NCI-H2081 (cell line): ENCODE measurements at regions not wholly inside any gene's neighbourhood (a gene's known extent, or its start where the extent isn't known, plus 50 kb on each side); places are given as distances from the start of the nearest gene placed in this dataset.

Experiments used
- DNase-seq, 2 experiments: peaks; one replicate each; lab custom pipeline; 2025; lab: John Stamatoyannopoulos, UW

DNA sequence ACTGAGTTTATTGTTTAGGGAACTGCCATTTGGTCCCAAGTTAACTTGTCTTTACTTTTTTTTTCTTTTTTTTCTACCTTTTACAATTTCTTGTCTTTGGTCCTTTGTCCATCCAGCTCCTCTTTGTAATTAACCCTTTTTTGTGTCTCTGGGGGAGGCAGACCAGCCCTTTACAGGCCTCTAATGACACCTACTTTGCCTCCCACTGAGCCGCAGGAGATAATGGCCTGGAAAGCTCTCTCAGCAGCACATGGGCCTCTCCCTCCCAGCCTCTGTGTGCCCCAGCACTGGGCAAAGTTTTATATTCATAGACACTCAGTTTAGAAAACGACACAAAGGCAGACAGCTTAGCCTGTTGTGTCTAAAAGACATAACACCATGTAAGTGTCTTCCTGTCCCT, 480.4 kb downstream of the SOX6 start:
- no peak for DNase-seq

DNA sequence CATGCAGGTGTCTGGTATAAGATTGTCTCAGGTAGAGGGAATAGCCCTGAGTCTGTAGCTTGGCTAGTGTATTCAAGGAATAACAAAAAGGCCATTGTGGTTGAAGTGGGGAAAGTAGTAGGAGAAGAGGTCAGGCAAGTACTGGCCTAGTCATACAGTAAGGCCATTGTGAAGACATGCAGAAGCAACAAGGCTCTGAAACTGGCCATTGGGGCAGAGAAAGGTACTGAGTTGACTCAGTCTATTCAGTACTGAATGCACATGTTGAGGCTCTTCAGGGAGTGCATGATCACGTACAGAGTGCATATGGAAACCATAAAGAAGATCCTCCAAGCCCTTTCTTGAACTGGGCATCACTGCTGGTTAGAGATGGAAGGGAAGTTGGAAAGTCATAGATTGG, 477.6 kb downstream of the SOX6 start:
- no peak for DNase-seq

DNA sequence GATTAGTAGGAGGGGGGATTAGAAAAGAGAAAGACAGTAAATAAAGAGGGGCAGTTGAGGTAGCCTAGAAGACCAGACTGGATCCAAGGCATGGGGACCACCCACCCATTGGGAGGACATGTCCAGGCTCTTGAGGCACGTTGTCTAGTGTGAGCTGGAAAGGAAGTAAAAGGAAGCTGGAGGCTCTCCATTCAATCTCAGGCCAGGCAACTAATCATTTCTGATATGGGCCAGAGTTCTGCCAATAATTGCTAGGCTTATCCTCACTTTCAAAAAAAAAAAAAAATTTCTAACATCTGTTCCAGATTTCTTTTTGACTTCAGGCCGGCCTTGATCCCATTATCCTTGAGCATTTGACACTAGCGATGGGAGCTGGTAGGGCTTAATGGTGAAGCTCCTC, 476.1 kb downstream of the SOX6 start:
- no peak for DNase-seq

DNA sequence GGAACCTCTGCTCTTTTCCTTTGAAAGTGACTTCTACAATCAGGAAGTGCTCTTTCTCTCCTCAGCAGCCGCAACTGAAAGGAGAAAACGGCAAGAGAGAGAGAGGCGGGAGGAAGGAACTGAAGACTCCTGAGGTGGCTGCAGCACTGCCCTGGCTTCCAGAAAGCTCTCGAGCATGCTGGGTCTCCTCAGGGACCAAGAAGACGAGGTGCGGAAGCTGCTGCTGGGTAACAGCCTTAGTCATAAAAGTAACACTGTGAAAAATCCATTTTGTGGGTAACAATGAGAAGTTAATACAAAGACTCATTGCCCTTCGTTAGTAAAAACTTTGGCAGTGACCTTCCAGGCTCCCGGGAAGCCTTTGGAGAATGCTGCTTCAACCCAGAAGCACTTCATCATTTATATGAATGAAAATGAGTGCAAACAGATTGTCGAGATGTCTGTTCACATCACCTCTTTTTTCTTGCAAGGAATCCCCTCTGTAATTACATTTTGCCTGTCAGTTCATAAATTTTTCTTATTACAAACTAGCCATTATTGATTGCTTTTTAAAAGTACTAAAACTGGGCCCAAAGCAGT, 473.4 kb downstream of the SOX6 start:
- DNase-seq: no peak

DNA sequence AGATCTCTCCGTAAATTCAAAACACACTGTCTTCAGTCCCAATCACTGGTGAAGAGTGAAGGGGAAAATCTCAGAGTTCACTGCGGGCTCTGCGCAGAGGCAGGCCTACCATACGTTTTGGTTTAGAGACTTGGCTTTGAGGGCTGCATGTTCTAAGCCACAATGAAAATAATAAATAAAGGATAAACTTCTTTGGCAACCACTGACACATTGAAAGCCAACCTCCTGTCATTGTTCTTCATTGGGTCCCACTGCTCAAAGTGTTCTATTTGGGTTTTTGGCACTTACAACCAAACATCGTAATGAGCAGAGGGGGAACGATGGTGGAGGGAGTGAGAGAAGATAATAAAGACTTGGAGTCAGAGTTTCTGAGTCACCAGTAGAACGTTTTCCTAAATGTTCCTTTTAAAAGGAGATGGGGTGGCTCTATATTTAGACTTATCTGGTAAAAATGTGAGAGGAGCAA, 472.9 kb downstream of the SOX6 start:
- DNase-seq: no peak

DNA sequence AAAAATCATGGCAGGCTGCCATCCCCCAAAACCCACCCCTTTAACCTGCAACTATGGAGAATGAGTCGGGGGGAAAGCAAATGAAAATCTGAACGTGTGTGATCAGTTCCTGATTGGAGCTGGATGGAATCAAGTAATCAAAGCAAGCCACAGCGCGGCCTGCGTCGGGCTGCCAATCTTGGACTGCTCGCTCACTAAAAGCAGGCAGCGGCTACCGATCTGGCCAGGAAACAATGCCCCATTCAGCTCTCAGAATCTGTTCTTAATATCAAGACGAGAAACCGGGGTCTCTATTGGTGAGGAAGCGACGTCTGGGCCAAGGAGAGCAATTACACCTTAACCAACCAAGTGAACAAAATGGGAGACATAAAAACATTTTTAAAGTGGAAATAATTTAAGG, 472.2 kb downstream of the SOX6 start:
- DNase-seq: no peak

DNA sequence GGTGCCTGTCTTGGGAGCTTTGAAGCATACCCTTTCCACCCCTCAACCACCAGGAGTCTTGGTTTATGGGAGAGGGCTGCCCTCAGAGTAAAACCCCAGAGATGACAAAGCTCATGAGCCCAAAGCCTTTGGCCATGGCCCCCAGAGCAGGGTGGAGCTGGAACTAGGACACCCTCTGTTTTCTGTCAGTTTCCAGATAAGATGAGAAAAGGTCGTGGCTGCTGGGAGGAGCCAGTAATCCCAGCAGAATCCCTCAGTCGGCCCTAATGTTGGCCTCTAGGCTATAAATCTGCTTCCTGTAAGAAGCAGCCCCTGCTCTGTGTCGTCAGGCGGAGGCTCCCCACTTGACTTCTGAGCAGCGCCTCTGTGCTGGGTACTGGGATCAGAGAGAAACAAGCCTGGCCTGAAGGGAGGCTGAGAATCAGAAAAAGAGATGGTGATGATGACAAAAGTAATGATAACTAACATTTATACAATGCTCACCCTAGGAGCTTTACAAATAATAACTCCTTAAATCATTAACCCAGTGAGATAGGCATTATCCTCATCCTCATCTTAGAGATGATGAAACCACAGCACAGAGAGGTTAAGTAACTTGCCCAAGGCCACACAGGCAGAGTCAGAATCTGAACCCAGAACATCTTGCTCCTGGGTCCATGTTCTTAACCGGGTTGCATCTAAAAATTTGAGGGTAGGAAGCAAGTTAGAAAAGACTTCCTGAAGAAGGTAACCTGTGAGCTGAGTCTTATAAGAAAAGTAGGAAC, 471.4 kb downstream of the SOX6 start:
- DNase-seq: no peak

DNA sequence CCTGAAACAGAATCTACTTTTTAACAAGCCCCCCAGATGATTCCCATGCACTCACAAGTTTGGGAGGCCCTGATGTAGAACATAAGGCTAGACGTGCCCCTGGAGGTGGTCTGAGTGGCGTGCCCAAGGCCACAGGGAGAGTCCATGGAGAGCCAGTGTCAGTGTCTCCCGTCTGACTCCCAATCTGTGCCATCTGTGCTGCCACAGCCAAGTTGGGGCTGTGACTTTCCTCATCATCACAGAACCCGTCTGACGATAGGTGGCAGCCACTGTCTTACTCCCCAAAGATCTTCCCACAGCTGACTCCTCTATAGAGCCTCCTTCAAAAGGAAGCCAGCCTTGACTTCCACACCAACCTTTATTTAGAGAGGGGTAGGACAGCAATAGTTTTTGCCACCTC, 470.5 kb downstream of the SOX6 start:
- DNase-seq: no peak

DNA sequence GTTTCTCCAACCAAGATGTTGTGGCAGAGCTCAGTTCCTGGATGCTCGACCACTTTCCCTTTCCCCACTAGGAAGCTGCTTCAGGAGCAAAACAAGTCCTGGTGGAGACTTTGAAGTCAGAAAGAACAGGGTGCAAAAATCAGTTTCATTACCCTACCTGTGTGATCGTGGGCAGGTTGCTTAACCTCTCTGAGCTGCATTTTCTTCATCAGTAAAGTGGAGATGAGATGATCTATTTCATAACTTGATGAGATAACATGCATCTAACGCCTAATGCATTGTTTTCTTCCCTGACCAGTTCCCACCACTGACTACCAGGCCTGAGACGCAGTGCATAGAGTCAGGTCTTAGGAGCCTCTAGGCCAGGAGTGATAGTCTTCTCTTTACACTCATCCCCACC, 470.0 kb downstream of the SOX6 start:
- DNase-seq: no peak

DNA sequence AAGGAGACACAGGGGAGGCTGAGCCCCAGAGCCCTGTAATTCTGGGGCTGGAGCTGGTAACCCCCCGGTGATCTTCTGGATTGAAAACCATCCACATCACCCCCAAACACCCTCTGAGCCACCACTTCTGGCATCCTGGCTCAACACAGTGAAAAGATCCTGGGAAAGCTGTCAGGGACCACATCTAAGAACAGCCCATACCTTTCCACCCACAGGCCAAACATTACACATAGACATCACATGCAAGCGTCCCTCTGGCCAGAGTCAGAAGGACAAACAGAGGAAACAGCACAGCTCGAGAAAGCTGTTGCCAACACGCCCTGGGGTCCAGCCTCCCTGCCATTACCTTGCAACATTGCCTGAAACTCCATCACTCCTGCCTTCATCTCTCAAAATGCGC, 469.5 kb downstream of the SOX6 start:
- no peak for DNase-seq

DNA sequence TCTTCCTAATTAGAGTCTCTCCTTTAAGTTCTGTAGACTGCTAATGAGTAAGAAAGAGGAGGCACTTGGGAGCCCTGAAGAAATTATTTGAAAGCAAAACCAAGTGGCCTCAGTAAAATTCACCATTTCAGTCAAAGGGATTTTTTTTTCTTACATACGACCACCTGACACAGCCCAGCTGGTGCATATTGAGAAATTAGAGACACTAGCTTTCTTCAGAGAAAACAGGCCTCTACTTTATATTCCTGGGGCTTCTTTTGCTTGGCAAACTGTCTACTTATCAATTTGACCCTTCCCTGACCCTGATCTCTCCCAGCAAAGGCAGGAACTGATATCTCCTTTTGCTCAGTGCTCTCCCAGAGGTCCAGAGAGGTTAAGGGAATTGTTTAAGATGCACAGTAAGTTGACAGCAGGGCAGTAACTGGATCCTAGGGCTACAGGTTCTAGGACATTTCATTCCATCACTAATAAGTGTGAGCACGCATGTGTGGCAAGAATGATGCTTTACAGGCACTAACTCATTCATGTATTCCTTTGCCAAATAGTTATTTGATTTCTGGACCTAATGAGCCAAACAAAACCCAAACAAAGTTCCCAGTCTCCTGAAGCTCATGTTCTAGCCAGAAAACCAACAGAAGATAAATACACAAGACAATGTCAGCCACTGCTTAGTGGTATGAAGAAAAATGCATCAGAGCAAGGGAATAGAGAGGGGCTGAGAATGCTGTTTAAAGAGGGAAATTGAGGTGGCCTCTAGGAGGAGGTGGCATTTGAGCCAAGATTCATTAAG, 467.6 kb downstream of the SOX6 start:
- DNase-seq: no peak

DNA sequence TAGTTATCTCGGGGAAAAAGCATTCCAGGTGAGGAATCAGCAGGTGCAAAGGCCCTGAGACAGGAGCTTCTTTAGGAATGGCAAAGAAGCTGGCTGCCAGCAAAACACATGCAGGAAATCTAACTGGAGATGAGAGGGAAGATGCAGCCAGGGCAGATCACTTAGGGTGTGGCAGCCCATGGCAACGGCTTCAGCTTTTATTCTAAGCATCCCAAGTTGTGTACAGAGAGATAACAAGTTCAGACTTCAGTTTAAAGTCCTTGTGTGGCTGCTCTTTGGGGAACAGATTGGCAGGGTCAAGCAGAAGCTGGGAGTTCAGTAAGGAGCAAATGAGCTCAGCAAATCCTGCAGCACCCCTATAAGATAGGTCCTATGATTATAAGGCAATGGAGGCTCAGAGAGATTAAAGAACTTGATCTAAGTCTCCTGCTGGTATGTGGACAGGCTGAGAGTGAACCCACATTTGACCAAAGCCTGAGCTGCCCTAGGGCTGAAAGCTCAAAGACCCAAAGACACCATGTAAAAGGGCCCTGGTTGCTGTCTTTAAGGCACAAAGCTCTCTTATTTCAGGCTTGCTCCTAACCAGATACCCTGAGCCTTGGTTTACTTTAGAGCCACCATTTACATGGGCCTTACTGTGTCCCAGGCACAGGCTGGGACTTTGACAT, 466.8 kb downstream of the SOX6 start:
- DNase-seq: no peak

DNA sequence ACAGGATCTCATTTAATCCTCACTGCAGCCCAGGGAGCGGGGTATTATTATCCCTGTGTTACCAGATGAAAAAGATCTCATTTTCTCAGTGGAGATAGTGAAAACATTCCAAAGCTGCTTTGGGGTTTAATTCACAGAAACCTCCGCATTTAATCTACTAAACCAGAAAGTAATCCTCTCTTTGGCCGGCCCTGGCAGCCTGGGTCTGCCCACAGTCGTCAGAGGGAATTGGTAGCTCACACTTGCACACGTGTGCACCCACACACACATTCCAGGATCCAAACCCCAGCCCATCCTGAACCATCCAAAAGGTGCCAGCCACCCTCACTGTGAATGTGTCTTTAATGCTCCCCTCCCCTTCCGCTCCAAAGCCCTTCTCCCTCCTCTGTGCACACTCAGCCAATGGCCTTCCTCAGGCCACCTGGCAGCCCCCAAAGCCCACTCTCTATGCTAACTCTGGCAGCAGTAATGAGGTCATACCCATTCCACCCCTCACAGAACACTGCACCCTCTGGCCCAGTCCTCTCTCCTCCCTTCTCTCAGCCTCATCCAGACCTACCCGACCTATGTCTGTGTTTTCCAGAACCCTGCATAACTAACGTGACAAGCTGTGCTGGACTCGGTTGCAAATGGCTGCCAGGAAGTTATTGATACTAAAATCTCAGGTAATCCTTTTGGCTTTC, 466.2 kb downstream of the SOX6 start:
- DNase-seq: no peak

DNA sequence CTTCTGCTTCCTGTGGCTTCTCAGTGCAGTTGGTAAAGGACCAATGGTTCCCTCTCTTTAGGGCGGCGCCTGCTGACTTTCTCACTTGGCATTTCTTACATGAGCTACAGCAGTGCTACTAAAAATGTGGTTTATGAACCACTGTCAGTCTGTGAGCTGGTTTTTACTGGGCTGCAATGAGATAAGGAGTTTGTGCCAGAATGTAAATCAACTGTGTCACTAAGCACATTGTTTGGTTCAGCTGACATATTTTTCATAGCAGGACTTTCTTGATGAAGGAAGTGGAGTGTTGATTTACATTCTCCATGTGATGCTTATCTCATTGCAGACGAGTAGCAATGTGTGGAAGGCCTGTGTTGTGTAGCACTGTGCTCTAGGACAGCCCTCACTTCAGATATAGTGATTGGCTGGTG, 463.3 kb downstream of the SOX6 start:
- no peak for DNase-seq

DNA sequence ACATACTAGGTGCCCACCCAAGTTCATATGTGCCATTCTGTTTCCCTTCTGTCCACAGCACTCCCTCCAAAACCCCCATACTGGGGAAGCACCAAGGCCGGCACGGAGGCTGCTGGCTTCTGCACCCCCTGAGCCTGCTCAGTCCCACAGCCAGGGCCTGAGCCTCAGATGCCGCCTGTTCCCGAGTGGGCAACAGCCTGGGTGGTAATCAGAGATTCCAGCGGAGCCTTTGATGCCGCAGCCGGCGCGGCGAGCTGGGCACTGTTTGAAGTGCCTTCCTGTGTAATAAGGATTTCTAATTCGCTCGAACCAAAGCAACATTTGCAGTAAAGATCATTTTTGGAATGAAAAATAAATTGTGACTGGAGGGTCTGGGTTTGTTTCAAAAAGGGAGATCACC, 460.3 kb downstream of the SOX6 start:
- no peak for DNase-seq

DNA sequence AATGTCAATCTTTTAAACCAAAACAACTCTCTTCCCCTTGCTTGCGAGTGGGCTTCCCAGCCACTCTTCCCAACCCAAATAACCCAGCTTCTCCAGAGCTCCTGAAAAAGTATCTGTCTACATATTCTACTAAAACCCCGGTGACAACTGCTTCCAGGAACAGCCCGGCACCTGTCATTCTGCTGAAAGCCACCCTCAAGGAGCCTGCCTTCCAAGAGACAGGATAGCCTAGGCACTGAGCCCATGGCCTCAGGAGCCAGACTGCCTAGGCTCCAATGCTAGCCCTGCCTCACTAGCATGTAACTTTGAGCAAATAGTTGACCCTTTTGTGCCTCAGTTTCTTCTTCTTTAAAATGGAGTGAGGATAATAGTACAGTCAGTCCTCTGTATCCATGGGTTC, 459.8 kb downstream of the SOX6 start:
- no peak for DNase-seq

DNA sequence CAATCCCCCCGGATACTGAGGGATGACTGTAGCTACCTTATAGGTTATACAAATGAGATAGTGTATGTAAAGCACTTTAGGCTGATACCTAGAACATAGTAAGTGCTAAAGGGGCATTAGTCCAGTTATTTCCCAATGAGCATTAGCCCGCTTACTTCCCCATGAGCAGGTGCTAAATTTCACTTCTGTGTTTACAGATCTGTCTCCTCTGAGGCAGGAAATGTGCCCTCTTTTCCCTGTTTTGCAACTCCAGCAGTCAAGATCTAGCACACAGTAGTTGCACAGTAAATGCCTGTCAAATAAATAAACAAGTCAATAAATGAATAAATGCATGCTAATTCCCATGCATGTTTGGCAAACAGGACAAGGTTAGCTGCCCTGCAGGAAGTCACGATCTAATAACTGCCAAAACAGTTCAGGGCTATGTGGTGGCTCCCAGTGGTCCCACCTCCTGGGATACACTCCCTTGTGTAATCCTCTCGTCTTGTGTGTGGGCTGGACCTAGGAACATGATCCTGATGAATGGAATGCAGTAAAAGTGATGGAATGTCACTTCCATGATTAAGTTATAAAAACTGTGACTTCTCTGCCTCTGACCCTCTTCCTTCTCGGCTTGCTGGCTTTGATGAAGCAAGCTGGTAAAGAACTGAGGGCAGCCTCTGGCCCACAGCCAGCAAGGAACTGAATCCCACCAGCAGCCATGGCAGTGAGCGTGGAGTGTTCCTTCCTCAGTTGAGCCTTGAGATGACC, 459.0 kb downstream of the SOX6 start:
- no peak for DNase-seq

DNA sequence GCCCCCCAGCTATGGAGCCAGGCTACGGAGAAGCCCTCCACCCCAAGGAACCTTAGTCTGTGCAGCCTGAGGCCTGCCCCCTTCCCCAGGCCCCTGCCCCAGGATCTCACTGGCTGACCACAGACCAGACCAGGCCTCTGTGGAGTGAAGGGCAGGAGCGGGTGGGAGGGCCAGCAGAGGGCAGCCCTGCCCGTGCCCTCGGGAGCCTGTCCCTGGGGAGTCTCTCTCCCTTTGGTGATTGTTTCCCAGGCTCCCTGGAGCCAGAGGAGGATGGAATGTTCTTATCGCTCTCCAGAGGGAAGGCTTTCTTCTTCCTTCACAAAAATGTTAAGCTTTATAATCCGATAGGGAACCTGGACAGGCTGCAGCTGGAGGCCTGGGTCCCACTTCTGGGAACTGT, 455.3 kb downstream of the SOX6 start:
- DNase-seq: no peak

DNA sequence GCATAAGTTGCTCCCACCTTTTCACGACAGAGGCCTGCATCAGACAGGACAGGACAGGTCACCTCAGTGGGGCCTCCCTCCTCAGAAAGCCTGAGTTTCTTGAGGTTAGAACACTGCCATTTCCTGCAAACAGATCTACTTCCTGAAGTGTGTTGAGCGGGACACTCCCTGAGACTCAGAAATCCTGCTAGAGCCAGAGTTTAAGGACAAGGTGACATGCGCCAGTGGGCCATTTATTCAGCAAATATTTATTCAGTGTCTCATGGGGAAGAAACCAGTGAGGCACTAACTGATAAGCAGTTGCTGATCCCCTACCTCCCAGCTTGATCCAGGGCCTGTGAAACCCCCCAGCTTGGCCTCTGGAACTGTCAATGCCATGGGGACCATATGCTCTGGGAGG, 454.6 kb downstream of the SOX6 start:
- no peak for DNase-seq

DNA sequence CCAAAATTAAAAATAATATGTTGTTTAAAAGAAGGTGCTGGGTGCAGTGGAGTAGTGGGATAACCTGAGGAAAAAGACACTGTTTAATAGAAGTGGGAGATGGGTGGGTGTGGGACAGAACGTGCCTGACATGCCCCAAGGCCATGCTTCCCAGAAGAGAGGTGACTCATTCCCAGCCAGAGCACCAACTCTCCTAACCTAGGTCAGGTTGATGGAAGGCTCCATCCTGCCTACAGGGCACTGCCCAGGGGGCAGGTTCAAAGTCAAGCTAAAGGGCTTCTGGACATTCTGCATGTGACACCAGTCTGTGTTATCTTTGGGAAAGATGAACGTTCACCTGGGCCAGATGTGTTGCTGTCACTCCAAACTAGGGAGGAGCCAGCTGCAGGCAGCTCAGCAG, 453.1 kb downstream of the SOX6 start:
- DNase-seq: no peak

DNA sequence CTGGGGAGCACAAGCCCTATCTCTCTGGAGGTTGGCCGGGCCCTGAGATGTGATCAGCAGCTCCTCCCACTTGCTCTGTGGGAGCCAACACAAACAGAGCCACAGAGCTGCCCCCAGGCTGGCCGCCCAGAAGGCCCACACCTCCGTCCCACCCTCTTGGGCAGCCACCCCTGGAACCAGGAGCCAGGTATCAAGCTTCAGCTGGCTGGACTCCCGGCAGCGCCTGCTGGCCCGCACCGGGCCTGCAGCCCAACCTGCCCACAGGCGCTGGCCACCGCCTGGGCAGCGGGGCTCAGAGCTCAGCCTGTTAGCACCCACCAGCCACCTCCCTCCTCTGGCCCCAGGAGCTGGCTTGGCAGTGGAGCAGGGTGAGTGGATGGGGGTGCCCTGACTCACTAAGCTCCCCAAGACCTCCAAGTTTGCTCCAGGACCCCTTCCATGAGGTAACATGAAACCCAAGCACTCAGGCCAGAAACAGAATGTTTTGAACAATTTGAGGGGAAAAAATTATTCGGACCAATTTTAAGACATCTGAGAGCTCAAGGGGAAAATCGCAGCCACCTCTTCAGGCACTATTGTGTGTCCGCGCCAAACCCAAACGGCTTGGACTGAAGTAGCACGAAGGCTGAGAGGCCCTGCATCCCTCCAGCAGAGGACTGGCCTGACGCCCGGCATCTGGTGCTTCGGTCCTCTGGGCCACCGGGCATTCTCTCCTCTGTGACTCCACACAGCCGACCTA, 450.8 kb downstream of the SOX6 start:
- no peak for DNase-seq
